ENCODE measurements at regions not wholly inside any gene's neighbourhood (a gene's known extent, or its start where the extent isn't known, plus 50 kb on each side); places are given as distances from the start of the nearest gene placed in this dataset.

DNA sequence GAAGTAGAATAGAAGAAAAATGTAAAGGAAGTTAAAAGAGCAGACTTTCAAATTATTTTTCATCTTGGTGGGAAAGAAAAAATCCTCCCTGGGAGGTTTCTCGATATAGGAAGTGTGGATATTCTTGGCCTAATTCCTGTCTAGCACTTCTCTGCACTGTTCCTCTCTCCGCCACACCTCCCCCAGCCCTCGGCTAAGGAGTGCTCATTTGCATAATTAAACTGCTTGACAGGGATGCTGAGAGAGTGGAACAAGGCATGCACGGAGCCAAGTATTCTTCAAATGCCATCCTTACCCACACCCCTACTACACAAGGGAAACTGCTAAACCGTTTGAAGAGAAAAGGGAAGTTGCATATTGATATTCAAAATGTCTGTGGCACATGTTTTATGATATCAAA, 511.0 kb upstream of the HTR2A start:
- Histone ChIP-seq H3K27me3 (ENCODE audit: insufficient read depth in 3 of 3, low read length in 2 of 3) (no peaks in the 10 kb centered on the region), H3K36me3 (ENCODE audit: insufficient read depth in 1 of 2, low read depth in 1 of 2) (no peaks in the 10 kb centered on the region), H3K4me1 (no peaks in the 10 kb centered on the region), H3K27ac (no peak overlapping the region), H3K4me3 (no peak overlapping the region), H3K9me3 (no peaks in the 10 kb centered on the region)
- no peak for DNase-seq
- WGBS, 3 donors: 38 to 49% (median 46%) methylated on average over 5 of the region's 5 CpGs
- TF ChIP-seq, protein P1, sequence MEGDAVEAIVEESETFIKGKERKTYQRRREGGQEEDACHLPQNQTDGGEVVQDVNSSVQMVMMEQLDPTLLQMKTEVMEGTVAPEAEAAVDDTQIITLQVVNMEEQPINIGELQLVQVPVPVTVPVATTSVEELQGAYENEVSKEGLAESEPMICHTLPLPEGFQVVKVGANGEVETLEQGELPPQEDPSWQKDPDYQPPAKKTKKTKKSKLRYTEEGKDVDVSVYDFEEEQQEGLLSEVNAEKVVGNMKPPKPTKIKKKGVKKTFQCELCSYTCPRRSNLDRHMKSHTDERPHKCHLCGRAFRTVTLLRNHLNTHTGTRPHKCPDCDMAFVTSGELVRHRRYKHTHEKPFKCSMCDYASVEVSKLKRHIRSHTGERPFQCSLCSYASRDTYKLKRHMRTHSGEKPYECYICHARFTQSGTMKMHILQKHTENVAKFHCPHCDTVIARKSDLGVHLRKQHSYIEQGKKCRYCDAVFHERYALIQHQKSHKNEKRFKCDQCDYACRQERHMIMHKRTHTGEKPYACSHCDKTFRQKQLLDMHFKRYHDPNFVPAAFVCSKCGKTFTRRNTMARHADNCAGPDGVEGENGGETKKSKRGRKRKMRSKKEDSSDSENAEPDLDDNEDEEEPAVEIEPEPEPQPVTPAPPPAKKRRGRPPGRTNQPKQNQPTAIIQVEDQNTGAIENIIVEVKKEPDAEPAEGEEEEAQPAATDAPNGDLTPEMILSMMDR (IDR thresholded peaks at IDR 0.05): no peak
- ATAC-seq: no peak
- intact Hi-C loops (cut with DNase I): no loop called here

DNA sequence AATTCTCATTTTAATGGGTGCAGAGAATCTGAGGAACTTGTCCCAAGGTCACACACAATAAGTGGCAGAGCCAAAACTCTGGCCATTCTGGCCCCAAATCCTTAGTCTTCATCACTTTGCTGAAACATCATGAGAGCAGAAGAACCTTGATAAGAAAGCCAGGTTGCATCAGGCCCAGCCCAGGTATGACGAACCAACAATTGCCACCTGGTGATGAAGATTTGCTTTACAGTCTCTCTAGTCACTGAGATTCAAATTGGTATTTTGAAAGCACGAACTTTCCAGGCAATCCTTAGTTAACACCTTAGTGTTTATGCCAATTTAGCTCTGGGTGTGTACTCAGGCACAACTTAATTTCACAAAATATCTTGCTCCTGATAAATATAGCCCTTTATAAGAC, 502.7 kb upstream of the HTR2A start:
- WGBS, 3 donors: 48 to 49% (median 48%) methylated on average over 2 of the region's 2 CpGs
- Histone ChIP-seq H3K27me3 (ENCODE audit: insufficient read depth in 3 of 3, low read length in 2 of 3) (no peaks in the 10 kb centered on the region), H3K4me3 (no peak overlapping the region), H3K36me3 (ENCODE audit: insufficient read depth in 1 of 2, low read depth in 1 of 2) (no peaks in the 10 kb centered on the region), H3K4me1 (no peaks in the 10 kb centered on the region), H3K27ac (no peak overlapping the region), H3K9me3 (no peaks in the 10 kb centered on the region)
- no peak for DNase-seq
- TF ChIP-seq, protein P1 (IDR thresholded peaks at IDR 0.05): no peak
- no peak for ATAC-seq
- intact Hi-C loops (cut with DNase I): no loop called here

DNA sequence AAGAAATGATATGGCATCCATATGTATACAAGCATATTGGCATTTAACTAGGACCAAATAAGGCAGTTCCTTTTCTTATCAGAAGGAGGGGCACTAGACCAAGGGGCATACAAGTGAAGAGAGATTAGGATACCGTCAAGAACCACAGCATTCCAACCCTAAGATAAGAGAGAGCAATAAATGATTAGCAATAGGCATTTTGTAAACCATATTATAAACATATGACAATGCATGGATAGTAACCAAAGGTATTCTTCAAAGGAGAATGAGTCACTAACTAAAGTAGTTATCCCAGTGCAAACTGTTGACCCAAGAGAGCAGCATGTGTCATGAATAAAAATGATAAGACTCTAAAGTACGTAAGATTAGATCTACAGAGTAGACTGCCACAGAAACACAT, 500.9 kb upstream of the HTR2A start:
- Histone ChIP-seq H3K27me3 (ENCODE audit: insufficient read depth in 3 of 3, low read length in 2 of 3) (no peaks in the 10 kb centered on the region), H3K27ac (no peak overlapping the region), H3K9me3 (no peaks in the 10 kb centered on the region), H3K4me1 (no peaks in the 10 kb centered on the region), H3K4me3 (no peak overlapping the region), H3K36me3 (ENCODE audit: insufficient read depth in 1 of 2, low read depth in 1 of 2) (no peaks in the 10 kb centered on the region)
- intact Hi-C loops (cut with DNase I): no loop called here
- TF ChIP-seq, protein P1 (IDR thresholded peaks at IDR 0.05): no peak
- 59 to 66% (median 63%) methylated on average over 2 of the region's 2 CpGs for WGBS, 3 donors
- ATAC-seq (no peak), DNase-seq (no peak)

DNA sequence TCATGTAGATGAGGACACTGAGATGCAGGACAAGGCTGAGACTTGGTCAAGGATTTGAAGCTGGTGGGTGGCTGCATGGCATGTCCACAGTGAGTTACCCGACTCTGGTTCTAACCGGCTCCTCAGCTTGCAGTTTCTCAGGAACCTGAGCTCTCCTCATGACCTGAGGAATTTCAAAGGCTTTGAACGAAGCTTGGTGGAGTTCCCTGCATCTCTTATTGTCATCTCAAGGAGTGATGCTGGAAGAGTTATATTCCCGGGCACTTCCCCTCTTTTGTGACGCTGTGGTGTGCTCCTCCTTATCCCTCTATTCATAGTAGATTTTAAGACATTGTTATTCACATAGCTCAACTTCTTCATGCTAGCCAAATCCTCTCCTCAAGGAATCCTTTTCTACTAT, 500.1 kb upstream of the HTR2A start:
- H3K27ac ChIP-seq: no peak overlapping the region
- WGBS, 3 donors: 48 to 60% (median 54%) methylated on average over 5 of the region's 5 CpGs
- H3K27me3 ChIP-seq (ENCODE audit: insufficient read depth in 3 of 3, low read length in 2 of 3): no peaks in the 10 kb centered on the region
- H3K9me3 ChIP-seq: no peaks in the 10 kb centered on the region
- no peaks in the 10 kb centered on the region for H3K36me3 ChIP-seq (ENCODE audit: insufficient read depth in 1 of 2, low read depth in 1 of 2)
- DNase-seq (no peak), ATAC-seq (no peak)
- intact Hi-C loops (cut with DNase I): no loop called here
- H3K4me1 ChIP-seq: no peaks in the 10 kb centered on the region
- TF ChIP-seq, protein P1 (IDR thresholded peaks at IDR 0.05): no peak
- H3K4me3 ChIP-seq: no peak overlapping the region

DNA sequence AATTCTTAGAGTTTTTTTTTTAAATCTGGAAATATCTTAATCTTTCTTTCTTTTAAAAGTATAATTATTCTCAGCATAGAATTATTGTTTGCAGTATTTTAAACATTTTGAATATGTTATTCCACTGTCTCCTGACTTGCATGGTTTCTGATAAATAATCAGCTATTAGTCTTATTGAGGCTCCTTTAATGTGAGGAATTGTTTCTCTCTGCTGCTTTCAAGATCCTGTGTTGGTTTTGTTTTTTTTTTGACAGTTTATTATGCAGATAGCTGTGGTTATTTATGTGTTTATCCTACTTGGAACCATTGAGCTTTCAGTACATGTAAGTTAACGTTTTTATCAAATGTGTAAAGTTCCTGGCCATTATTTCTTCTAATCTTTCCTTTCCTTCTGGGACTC, 477.9 kb upstream of the HTR2A start:
- H3K4me3 ChIP-seq: no peak overlapping the region
- H3K27ac ChIP-seq: no peak overlapping the region
- no peak for DNase-seq
- peaks cover 3% of the 10 kb centered on the region for H3K9me3 ChIP-seq
- ATAC-seq: no peak
- 57 to 72% (median 58%) methylated on average over 1 of the region's 1 CpG for WGBS, 3 donors
- intact Hi-C loops (cut with DNase I): no loop called here
- no peaks in the 10 kb centered on the region for H3K36me3 ChIP-seq (ENCODE audit: insufficient read depth in 1 of 2, low read depth in 1 of 2)
- no peaks in the 10 kb centered on the region for H3K4me1 ChIP-seq
- H3K27me3 ChIP-seq (ENCODE audit: insufficient read depth in 3 of 3, low read length in 2 of 3): no peaks in the 10 kb centered on the region
- TF ChIP-seq, protein P1 (IDR thresholded peaks at IDR 0.05): no peak

All from psoas muscle (tissue), 7 donors.